Adrenal gland (tissue), 9 donors: ENCODE measurements at regions not wholly inside any gene's neighbourhood (a gene's known extent, or its start where the extent isn't known, plus 50 kb on each side); places are given as distances from the start of the nearest gene placed in this dataset.

Experiments
- DNase-seq, 7 donors: peaks; one replicate each; pipeline ENCODE4 v3.0.0-alpha.2; 2019 to 2020
- H3K27ac ChIP-seq, 5 donors: fragments of 200-600 bp; sonication (generic) in 4 of 5; 1 replicate in 3 of 5; 2 replicates in 2 of 5; pipeline versions ENCODE4 v1.5.1 to v1.8.0; 2016 to 2020; ENCODE audit warnings: mild to moderate bottlenecking in 1 of 5
- H3K27me3 ChIP-seq: fragments of 200-600 bp; 2 replicates; pipeline ENCODE4 v1.8.0; 2021
- H3K36me3 ChIP-seq, 2 donors: fragments of 200-600 bp; replicated peaks in 1 of 2; 1 replicate in 1 of 2; 2 replicates in 1 of 2; pipeline versions ENCODE4 v1.5.1 to v1.8.0; 2018 to 2022
- H3K4me1 ChIP-seq, 2 donors: fragments of 200-600 bp; replicated peaks in 1 of 2; 1 replicate in 1 of 2; 2 replicates in 1 of 2; pipeline versions ENCODE4 v1.5.1 to v1.8.0; 2018 to 2021
- H3K4me3 ChIP-seq, 4 donors: fragments of 200-600 bp; sonication (generic) in 3 of 4; one replicate each; pipeline ENCODE4 v1.5.1; 2016 to 2018
- H3K9me3 ChIP-seq, 3 donors: fragments of 200-600 bp; sonication (generic) in 1 of 3; replicated peaks in 1 of 3; 1 replicate in 2 of 3; 2 replicates in 1 of 3; pipeline versions ENCODE4 v1.5.1 to v1.8.0; 2016 to 2021
- POLR2A ChIP-seq, 2 donors: fragments of 450-650 bp; IDR thresholded peaks; one replicate each; pipeline ENCODE4 v1.6.1; 2017; ENCODE audit warnings: antibody characterized with exemption in 2 of 2, mild to moderate bottlenecking in 2 of 2, moderate library complexity in 1 of 2
- WGBS, 4 donors: extraction: QIAGEN DNeasy Blood & Tissue Kit in 2 of 4; methylation state at CpG; one replicate each; pipeline versions ENCODE4 v1.1.5 to v1.1.7; 2013 to 2017; 5-methylcytosine and 5-hydroxymethylcytosine counted together
- intact Hi-C, 2 donors: fragments of 100-400 bp; cut with DNase I; formaldehyde crosslinking; loops; one replicate each; pipeline versions ENCODE4 v1.14.1 to v1.15.0; 2022 to 2023
- TF ChIP-seq, protein P1 (sequence below), 6 experiments: fragments of 450-650 bp in 4 of 6; fragments of 200-600 bp in 2 of 6; sonication (generic) in 1 of 6; IDR thresholded peaks; 1 replicate in 5 of 6; 2 replicates in 1 of 6; pipeline versions ENCODE4 v1.5.1 to v1.8.0; 2016 to 2021; ENCODE audit warnings: antibody characterized with exemption in 6 of 6, mild to moderate bottlenecking in 2 of 6, moderate library complexity in 1 of 6
- donor health status: healthy with polysubstance abuse.
- donor health status: Bipolar disorder and iron deficiency.
- donor health status: DM: yes; HTN: yes; CAD: no.
- donor health status: DM: no; HTN: no; CAD: no.
- donor health status: DM: no; HTN: no; CAD: no.

GRCh38 chr2:236940916-236941520 is 144.7 kb upstream of the COPS8 start:
- TF ChIP-seq, protein P1, sequence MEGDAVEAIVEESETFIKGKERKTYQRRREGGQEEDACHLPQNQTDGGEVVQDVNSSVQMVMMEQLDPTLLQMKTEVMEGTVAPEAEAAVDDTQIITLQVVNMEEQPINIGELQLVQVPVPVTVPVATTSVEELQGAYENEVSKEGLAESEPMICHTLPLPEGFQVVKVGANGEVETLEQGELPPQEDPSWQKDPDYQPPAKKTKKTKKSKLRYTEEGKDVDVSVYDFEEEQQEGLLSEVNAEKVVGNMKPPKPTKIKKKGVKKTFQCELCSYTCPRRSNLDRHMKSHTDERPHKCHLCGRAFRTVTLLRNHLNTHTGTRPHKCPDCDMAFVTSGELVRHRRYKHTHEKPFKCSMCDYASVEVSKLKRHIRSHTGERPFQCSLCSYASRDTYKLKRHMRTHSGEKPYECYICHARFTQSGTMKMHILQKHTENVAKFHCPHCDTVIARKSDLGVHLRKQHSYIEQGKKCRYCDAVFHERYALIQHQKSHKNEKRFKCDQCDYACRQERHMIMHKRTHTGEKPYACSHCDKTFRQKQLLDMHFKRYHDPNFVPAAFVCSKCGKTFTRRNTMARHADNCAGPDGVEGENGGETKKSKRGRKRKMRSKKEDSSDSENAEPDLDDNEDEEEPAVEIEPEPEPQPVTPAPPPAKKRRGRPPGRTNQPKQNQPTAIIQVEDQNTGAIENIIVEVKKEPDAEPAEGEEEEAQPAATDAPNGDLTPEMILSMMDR (IDR thresholded peaks at IDR 0.05), result no peak
- TF ChIP-seq POLR2A (IDR thresholded peaks at IDR 0.05), result no peak
- Histone ChIP-seq H3K27ac (no peak overlapping the region), H3K36me3 (no peaks in the 10 kb centered on the region), H3K9me3 (no peaks in the 10 kb centered on the region), H3K4me1 (no peaks in the 10 kb centered on the region), H3K4me3 (no peak overlapping the region), H3K27me3 (no peaks in the 10 kb centered on the region)
- intact Hi-C loops, result no loop called here
- DNase-seq, result peak in 2 of 7 donors; percentile 7 to 48
- WGBS, 4 donors, result 63 to 69% (median 64%) methylated on average over 7 of the region's 7 CpGs

DNA sequence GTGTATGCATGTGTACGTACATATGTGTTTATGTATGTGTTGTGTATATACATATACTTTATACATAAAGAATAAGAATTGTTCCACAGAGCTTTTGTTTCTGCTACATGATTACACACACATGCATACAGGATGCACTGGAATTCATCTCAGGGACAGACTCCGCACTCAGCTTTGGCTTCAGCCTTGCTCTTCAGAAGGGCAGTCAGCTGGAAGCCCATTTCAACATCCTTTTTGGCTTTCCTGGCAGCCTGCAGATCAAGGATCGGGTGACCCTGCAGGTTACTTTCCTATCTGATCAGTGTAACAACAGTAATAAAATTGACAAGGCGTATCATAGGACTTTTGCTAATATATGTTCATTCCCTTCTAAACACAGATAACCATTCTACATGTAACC is 144.1 kb upstream of the COPS8 start:
- Histone ChIP-seq H3K4me3 (no peak overlapping the region), H3K27me3 (no peaks in the 10 kb centered on the region), H3K4me1 (no peaks in the 10 kb centered on the region), H3K9me3 (no peaks in the 10 kb centered on the region), H3K36me3 (no peaks in the 10 kb centered on the region), H3K27ac (no peak overlapping the region)
- WGBS, 4 donors, result 60 to 66% (median 62%) methylated on average over 4 of the region's 4 CpGs
- peak in 3 of 7 donors; percentile 44 to 58 (median 51) for DNase-seq
- no peak for TF ChIP-seq POLR2A (IDR thresholded peaks at IDR 0.05)
- TF ChIP-seq, protein P1 (IDR thresholded peaks at IDR 0.05), result no peak
- intact Hi-C loops, result no loop called here

- Histone ChIP-seq H3K9me3 (no peaks in the 10 kb centered on the region), H3K36me3 (no peaks in the 10 kb centered on the region), H3K27me3 (no peaks in the 10 kb centered on the region), H3K4me1 (no peaks in the 10 kb centered on the region), H3K27ac (no peak overlapping the region), H3K4me3 (no peak overlapping the region)
- TF ChIP-seq, protein P1 (IDR thresholded peaks at IDR 0.05), result no peak
- no peak for TF ChIP-seq POLR2A (IDR thresholded peaks at IDR 0.05)
- DNase-seq, result no peak
- 64 to 86% (median 69%) methylated on average over 4 of the region's 4 CpGs for WGBS, 4 donors
- intact Hi-C loops, result no loop called here
Measured at GRCh38 chr2:236942554-236942953, 143.1 kb upstream of the COPS8 start.

- Histone ChIP-seq H3K27ac (no peak overlapping the region), H3K9me3 (no peaks in the 10 kb centered on the region), H3K36me3 (no peaks in the 10 kb centered on the region), H3K27me3 (no peaks in the 10 kb centered on the region), H3K4me1 (no peaks in the 10 kb centered on the region), H3K4me3 (no peak overlapping the region)
- intact Hi-C loops, result no loop called here
- WGBS, 4 donors, result 76 to 84% (median 78%) methylated on average over 5 to 6 of the region's 6 CpGs
- DNase-seq, result no peak
- TF ChIP-seq, protein P1 (IDR thresholded peaks at IDR 0.05), result no peak
- TF ChIP-seq POLR2A (IDR thresholded peaks at IDR 0.05), result no peak
Measured at GRCh38 chr2:236943068-236943467, 142.6 kb upstream of the COPS8 start.
